GOT3 (cell line): ENCODE measurements at regions not wholly inside any gene's neighbourhood (a gene's known extent, or its start where the extent isn't known, plus 50 kb on each side); places are given as distances from the start of the nearest gene placed in this dataset.
"Not testable (repeated sequence)": the region's sequence is repeated elsewhere in the genome, so short reads cannot be mapped to it uniquely, and the experiment has no call there.

ENCODE experiments used
- DNase-seq: peaks from one replicate; lab custom pipeline; 2025; ENCODE audit warnings: mixed read lengths; lab: John Stamatoyannopoulos, UW

- DNase-seq: no peak
Measured at GRCh38 chr6:51480040-51480439, 607.4 kb downstream of the PKHD1 start.

GRCh38 chr6:51485869-51486268 is 601.5 kb downstream of the PKHD1 start:
- DNase-seq: not testable (repeated sequence)

- no peak for DNase-seq
Measured at GRCh38 chr6:51487937-51488336, 599.5 kb downstream of the PKHD1 start.

GRCh38 chr6:51489133-51489532 is 598.3 kb downstream of the PKHD1 start:
- no peak for DNase-seq

DNA sequence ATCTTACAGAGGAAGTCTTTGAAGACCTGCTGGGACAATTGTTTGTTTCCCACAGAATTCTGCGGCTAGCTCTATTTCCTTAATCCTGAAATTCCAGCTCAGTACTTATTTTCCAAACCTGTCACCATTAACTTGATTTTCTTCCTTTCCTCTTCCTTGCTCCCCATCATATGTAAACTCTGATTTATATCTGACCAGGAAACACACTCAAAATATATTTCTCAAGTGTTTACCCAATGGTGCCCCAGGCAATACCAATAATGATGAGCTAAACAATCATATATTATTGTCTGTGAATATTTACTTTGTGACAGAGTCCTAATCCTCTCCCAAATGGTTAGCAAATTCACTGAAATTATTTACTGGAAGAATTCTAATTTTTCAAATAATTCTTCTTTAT is 597.3 kb downstream of the PKHD1 start:
- no peak for DNase-seq

- DNase-seq: no peak
Measured at GRCh38 chr6:51494342-51494741, 593.1 kb downstream of the PKHD1 start.

- no peak for DNase-seq
Measured at GRCh38 chr6:51495096-51495495, 592.3 kb downstream of the PKHD1 start.

DNA sequence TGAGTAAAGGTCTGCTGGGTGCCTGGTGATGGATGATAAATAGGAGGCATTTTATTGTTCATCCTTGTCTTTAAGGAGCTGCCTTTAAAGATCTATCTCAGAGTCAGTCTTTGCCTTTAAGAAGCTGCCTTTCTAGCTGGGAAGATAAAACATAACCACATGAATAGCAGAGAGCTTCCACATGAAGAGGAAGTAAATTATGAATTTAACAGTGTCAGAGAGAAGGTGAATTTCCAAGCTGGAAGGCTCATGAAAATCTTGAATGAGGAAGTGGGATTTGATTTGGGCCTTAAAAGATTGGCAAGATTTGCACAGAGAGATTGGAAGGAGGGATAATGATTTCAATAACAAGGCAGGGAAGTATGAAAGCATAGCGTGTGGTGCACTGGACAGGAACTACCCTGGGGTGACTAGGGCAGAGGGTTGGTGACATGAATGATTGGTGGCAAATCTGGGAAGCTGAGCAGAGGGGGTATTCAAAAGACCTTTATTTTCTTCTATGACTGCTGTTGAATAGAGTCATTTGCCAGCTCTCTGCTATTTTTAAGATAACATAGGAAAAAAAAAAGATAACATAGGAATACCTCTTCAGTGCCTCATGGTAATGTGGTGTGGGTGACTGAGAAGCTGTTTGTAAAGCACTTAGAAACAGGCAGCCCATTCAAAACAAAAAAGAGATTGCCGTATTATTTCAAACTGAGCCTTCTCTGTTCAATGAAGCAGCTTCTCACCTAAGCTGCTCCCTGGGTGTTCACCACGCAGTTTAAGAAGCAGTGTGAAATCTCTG is 591.6 kb downstream of the PKHD1 start:
- no peak for DNase-seq

DNA sequence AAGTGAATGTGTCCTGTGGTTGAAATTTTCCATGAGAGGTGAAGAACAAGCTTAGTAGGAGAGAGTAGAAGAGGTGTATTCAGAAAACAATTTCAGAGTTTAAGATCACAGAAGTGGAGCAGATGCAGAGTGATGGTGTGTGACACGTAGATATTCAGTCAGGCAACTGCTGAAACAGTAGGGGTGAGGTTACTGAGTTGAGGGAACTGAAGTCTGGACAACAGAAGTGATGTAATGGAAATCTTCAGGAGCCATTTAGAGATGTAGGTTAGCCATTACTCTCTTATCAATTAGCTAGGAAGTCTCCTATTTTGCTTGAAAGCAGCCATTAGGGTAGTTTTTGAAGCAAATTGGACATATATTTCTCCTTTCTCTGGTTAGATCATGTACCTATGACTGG is 584.4 kb downstream of the PKHD1 start:
- no peak for DNase-seq

GRCh38 chr6:51505434-51505833 is 582.0 kb downstream of the PKHD1 start:
- DNase-seq: no peak

- no peak for DNase-seq
Measured at GRCh38 chr6:51509597-51509996, 577.8 kb downstream of the PKHD1 start.

GRCh38 chr6:51511081-51511480 is 576.3 kb downstream of the PKHD1 start:
- DNase-seq: no peak

DNA sequence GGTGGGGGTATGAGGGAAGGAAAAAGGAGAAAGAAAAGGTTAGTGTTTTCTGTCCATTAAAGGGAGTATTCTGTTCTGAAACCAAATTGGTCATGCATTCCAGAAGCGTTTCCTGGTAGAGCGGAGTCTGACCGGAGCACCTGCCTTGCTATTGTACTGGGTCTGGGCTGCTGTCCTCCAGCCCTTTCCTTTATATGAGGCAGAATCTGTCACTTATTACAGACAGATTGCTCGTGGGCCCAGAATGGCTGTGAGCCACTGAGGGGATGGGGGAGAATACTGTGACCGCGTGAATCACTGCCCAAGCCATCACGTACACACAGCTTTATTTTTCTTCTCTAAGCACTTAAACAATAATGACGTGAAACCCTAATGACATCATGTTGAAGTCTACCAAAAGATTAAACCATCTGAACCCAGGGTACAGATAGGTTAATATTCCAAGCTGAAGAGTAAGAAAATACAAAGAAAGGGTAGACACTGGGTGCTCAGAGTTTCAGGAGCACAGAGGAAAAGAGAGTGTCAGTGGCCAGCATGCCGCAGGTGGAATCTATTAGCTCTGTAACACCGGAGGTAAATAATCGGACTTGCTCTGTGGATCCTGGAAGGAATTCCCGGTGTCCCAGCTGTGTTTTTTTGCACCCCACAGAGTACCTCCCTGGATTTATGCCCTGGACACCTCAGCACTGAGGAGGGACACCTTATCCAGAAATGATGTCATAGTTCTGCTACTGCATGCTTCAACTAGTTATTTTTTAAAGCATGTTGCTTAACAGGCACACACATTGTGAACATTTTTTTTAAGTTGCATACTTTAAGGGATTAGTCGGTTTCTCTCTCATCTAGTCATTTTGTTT is 573.3 kb downstream of the PKHD1 start:
- DNase-seq: no peak

GRCh38 chr6:51514748-51515402 is 572.5 kb downstream of the PKHD1 start:
- DNase-seq: no peak

GRCh38 chr6:51526049-51526448 is 561.4 kb downstream of the PKHD1 start:
- DNase-seq: no peak

- no peak for DNase-seq
Measured at GRCh38 chr6:51526922-51527321, 560.5 kb downstream of the PKHD1 start.

DNA sequence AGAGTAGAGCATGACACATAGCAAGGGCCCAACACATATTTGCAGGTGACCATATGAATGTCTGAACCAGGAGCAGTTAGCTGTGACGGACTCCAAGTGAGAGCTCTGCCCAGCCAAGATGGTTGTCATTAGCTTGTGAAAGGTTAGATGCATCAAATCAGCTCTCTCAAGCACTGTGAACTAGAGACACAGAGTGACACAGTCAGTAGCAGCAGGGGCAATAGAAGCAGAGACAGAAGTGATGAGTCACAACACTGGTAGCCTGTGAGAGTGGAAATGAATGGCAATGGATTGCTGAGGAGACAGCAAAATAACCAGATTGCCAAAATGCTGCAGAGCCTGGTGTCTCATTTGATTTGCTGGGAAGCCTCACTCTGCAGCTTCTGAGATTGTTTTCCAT is 558.9 kb downstream of the PKHD1 start:
- DNase-seq: no peak

DNA sequence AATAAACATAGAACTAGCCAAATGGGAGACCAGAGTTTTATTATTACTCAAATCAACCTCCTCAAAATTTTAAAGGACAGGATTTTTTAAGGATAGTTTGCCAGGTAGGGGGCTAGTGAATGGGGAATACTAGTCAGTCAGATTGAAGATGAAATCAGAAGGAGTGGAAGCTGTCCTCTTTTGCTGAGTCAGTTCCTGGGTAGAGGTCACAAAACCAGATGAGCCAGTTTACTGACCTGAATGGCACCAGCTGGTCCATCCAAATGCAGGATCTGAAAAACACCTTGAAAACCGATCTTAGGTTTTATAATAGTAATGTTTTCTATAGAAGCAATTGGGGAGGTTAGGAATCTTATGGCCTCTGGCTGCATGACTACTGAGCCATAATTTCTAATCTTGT is 558.2 kb downstream of the PKHD1 start:
- no peak for DNase-seq

DNA sequence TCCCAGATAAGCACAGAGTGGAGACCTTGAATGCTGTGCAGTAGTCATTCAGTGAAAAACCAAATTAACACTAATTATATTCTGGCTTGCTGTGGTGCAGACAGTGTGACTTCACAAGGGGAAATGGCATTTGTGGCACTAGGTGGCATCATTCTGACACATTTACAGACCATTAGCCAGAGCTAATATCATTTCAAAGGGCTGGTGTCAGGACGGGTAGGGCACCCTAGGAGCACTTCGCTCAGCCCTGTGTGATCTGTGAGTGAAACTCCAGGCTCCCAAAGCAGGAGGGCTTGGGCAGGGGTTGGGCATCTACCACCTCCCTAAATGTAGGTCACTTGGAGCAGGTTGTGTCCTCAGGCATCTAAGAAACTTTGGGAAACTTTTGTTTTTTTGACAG is 555.8 kb downstream of the PKHD1 start:
- DNase-seq: no peak

DNA sequence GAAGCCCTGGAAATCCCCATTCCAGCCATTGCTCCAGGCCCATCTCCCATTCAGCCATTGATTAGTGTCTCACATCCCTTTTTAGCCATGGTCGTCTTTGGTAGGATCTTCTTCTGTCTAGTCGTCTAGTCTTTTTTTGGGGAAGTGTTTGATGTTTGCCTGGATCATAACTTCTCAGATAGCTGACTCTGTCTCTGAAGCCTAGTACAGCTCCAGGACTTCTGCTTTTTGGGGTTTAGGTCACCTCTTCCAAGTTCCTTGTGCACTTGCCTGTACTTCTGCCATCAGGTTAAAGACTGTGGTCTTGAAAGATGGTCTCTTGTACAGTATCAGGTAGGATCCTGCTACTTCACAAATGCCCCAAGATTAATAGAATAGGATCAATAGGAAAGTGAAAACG is 553.5 kb downstream of the PKHD1 start:
- no peak for DNase-seq

DNA sequence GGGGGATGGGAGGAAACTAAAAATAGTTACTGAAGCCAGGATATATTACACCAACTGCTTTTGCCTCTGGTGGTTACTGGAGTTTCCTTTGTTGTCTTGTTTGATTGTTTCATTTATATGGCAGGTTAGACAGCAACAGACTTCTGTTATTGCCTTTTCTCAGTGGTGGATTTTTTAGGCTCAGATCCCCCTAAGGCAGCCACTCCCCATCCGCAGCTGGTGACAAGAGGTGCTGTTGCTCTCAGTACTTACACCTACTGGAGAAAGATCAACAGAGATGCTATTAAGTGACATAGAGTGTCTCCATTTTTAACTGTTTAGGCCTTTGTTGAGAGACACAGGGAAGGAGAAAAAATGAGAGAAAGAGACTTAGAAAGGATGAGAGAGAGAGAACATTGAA is 552.1 kb downstream of the PKHD1 start:
- DNase-seq: no peak

DNA sequence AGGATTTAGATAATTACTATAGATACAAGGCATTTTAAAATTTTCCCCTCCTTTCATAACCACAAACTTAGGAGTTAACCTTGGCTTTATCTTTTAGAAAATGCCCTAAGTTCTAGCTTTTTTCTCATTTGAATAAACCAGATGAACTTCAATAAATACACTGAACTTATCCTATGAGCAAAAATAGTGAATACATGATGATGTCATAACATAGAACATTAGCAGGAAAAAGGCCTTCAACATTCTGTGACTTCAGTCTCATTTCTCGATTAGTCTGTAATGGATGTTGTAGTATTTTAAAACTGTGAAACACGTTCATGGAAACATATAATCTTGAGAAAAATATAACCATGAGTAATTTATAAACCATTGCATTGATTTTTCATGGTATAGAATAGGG is 550.7 kb downstream of the PKHD1 start:
- no peak for DNase-seq

DNA sequence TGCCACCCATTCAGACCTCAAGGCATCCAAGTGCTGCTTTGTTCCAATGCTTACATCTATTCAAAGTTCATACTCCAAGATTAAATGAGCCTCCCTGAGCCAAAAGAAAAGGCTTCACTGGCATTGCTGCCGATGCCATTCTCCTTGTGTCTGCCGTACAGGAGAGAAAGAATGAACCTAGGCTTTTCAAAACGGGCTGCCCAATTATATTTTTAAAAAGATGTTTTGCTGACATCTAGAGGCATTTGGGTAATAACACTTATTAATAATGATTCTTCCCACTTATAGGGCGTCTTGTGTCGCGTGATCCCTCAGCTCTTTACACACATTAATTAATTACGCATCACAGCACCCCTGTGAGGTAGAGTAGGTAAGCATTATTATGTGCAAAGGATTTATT is 545.6 kb downstream of the PKHD1 start:
- no peak for DNase-seq
